GM19395 (cell line): ENCODE measurements at regions not wholly inside any gene's neighbourhood (a gene's known extent, or its start where the extent isn't known, plus 50 kb on each side); places are given as distances from the start of the nearest gene placed in this dataset.

Source experiments
- ATAC-seq: cut with Tn5 transposase; IDR thresholded peaks from one replicate; pipeline ENCODE4 v1.9.1; 2021; ENCODE audit warnings: mild to moderate bottlenecking, moderate library complexity; ENCODE audit not compliant: unreplicated experiment

DNA sequence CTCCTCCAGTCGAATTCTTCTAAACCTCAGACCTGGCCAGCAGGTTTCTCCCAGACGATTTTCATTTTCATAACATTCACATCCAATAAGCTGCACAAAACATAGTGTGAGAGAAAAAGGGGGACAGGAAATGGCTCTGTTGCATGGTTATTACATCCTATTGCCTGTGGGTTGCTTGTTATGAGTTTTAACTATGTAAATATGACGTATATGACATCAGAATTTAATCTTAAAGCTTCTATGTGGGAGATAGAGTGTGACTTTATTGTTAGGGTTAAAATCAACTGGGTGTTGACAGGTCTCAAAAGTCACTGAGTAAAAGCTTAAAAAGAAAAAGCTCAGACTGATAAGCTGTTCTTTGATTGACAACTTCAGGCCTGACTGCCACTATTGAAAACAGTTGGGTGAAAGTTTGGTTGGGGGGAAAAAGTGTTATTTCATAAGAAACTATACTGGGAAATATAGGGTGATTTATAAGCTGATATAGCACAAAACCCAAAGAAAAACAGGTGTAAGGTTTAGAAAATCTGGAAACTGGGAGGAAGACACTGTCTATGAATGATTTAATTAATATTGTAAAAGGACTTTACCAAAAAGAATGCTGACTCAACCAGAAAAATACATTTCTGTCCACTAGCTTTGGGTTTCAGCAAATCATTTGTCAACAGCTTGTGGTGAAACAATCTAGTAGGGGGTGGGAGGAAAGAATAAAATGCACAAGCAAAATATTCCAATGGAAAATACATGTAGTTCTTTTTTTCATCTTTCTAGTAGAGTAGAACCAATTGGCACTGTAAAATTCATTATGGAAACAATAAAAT lies 134.1 kb upstream of the CEP162 start:
- no peak for ATAC-seq

GRCh38 chr6:84360039-84360438 lies 132.6 kb upstream of the CEP162 start:
- no peak for ATAC-seq

GRCh38 chr6:84358581-84358980 lies 131.1 kb upstream of the CEP162 start:
- ATAC-seq = no peak

GRCh38 chr6:84357631-84358030 lies 130.2 kb upstream of the CEP162 start:
- ATAC-seq = no peak

DNA sequence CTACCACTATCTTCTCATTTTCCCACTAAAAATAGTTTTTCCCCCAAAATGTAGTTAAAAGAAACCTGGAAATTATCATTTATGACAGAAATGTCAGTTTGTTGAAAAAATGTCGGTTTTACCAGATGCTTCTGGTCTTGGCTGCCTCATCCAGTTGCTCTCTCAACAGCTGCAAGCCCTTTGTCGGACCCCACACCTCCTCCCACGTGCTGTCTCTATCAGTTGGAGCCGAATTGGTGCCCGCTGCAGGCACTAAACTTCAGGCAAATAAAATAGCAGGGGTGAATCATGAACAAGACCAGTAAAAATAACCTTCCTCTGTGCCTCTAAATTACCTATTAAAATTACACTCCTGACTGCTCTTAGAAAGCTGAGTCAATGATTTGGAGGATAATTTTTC lies 129.5 kb upstream of the CEP162 start:
- ATAC-seq = no peak

GRCh38 chr6:84353459-84354423 lies 126.3 kb upstream of the CEP162 start:
- no peak for ATAC-seq

- no peak for ATAC-seq
Observed at GRCh38 chr6:84350397-84350796, 123.0 kb upstream of the CEP162 start.

DNA sequence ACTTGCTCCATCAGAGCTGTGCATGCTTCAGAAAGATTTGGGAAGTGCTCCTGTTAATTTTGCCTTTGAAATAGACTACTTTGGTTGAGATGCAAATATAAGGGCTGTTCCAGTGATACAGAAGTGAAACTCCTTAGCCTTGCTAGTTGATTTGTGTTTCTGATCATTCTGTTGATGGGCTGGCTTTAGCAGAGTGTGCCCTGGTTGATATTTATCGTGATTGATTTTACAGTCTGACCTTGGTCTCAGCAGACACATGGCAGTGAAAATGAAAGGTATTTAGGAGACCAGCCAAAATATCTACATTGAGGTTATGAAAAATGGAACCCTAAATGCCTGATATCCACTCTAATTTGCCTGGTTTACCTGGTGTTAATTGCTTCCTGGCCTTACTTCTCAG lies 122.1 kb upstream of the CEP162 start:
- ATAC-seq = no peak

DNA sequence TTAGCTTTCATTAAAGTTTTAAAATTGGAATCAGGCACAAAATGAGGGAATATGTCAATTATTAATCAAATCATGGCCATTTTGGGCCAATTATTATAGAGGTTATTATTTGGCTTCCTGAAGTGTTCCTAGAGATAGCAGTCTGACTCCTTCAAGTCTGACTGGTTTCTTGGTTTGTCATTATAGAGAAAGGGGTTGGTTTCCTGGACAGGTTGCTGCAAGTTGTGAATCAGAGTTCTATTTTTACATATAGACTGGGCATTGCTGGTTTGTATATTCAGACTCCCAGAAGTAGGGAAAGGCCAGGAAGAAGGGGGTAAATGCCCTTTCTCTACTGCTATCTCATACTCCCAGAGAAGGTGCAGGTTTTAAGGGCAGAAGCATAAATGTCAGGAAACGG lies 121.4 kb upstream of the CEP162 start:
- ATAC-seq = no peak

- ATAC-seq = no peak
Observed at GRCh38 chr6:84346372-84346771, 118.9 kb upstream of the CEP162 start.

DNA sequence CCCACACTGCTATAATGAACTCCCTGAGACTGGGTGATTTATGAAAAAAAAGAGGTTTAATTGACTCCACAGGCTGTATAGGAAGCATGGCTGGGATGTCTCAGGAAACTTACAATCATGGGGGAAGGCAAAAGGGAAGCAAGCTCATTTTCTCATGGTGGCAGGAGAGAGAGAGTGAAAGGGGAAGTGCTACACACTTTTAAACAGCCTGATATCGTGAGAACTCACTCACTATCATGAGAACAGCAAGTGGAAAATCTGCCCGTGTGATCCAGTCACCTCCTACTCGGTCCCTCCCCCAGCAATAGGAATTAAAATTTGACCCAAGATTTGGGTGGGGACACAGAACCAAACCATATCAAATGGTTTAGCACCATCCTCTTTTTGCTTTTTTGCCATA lies 116.6 kb upstream of the CEP162 start:
- ATAC-seq = no peak

GRCh38 chr6:84340422-84340821 lies 113.0 kb upstream of the CEP162 start:
- ATAC-seq = no peak

- ATAC-seq = no peak
Observed at GRCh38 chr6:84333842-84334241, 106.4 kb upstream of the CEP162 start.

- peak; percentile 99 for ATAC-seq
Observed at GRCh38 chr6:84332139-84333034, 104.9 kb upstream of the CEP162 start.

- no peak for ATAC-seq
Observed at GRCh38 chr6:84330325-84330724, 102.9 kb upstream of the CEP162 start.

- no peak for ATAC-seq
Observed at GRCh38 chr6:84329516-84329915, 102.1 kb upstream of the CEP162 start.

DNA sequence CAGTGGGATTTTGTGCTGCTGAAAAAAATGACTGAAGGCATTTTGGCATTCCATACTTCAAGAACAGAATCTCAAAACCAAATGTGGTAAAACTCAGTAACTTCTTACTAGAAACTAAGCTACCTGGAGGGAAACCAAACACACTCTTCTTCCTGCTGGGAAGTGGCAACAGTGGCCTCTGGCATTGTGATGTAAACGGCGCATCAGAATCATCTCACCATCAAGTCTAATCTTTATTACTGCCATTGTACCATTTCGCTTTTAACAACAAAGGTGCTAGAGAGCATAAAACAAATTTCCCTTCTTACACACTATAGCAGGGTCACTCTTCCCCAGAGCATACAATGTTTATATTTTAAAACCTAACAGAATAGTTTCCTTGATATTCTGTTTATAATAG lies 101.6 kb upstream of the CEP162 start:
- no peak for ATAC-seq

GRCh38 chr6:84317463-84317862 lies 90.0 kb upstream of the CEP162 start:
- ATAC-seq = no peak

DNA sequence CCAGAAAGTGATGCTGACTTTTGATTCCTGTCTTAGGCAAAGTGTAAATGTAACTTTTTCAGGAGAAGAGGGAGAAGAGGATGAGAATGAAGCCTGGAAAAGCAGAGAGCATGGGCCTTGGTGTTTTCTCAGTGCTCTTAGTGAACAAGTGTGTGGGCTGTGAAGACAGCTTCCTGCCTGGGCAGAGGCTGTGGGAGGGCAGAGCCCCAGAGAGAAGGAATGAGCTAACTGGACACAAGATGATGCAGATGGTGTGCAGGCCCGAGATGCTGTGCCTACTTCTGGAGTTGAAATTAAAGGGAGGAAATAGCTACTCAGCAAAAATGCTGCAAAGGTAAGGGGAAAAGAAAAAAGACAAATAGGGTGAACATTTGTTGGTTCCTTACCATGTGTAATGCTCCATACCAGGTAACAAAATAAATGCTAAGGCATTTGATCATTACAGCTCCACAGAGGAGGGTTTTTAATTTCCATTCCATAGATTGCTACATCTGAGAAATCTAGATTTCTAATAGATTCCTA lies 87.0 kb upstream of the CEP162 start:
- ATAC-seq = no peak

- no peak for ATAC-seq
Observed at GRCh38 chr6:84309336-84309735, 81.9 kb upstream of the CEP162 start.

DNA sequence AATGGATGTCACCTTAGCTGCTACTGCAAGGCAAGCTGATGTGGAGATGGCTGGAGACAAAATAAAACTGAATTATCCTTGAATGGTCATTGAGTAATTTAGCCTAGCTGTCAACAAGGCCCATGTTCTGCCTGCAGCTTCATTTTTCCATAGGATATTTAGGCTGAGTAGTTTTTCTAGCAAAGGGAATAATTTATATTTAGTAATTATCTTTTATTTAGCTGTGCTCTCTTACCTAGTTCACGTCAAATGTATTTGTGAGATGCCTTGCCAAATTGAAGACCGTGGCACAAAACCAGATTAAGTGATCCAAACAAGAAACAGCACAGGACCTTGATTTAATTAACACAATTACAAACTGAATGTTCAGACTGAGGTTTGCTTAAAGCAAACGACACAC lies 77.4 kb upstream of the CEP162 start:
- ATAC-seq = no peak
